Tibial artery (tissue), 4 donors: ENCODE measurements at regions not wholly inside any gene's neighbourhood (a gene's known extent, or its start where the extent isn't known, plus 50 kb on each side); places are given as distances from the start of the nearest gene placed in this dataset.

ENCODE experiments used
- DNase-seq, 2 donors: peaks; one replicate each; pipeline ENCODE4 v3.0.0-alpha.2; 2019
- H3K27ac ChIP-seq, 2 donors: fragments of 200-600 bp; sonication (generic) in 1 of 2; 1 replicate in 1 of 2; 2 replicates in 1 of 2; pipeline ENCODE4 v1.5.1; 2018 to 2019; ENCODE audit warnings: mild to moderate bottlenecking in 1 of 2
- H3K27me3 ChIP-seq, 2 donors: fragments of 200-600 bp; sonication (generic) in 1 of 2; one replicate each; pipeline versions ENCODE4 v1.5.1 to v1.6.0; 2016 to 2019
- H3K36me3 ChIP-seq, 3 donors: fragments of 200-600 bp; sonication (generic) in 2 of 3; one replicate each; pipeline ENCODE4 v1.5.1; 2016 to 2019; ENCODE audit warnings: mild to moderate bottlenecking in 2 of 3
- H3K4me1 ChIP-seq, 4 donors: fragments of 200-600 bp; sonication (generic) in 2 of 4; 1 replicate in 3 of 4; 2 replicates in 1 of 4; pipeline ENCODE4 v1.5.1; 2016 to 2019
- H3K4me3 ChIP-seq, 2 donors: fragments of 200-600 bp; sonication (generic) in 1 of 2; 1 replicate in 1 of 2; 2 replicates in 1 of 2; pipeline ENCODE4 v1.5.1; 2018 to 2019; ENCODE audit warnings: mild to moderate bottlenecking in 2 of 2
- H3K9me3 ChIP-seq, 3 donors: fragments of 200-600 bp; sonication (generic) in 1 of 3; one replicate each; pipeline ENCODE4 v1.5.1; 2016 to 2019
- CTCF ChIP-seq, 2 experiments: fragments of 200-600 bp in 1 of 2; fragments of 450-650 bp in 1 of 2; IDR thresholded peaks; one replicate each; pipeline ENCODE4 v1.5.1; 2017 to 2019; ENCODE audit warnings: antibody characterized with exemption in 2 of 2, mild to moderate bottlenecking in 1 of 2, moderate library complexity in 1 of 2
- intact Hi-C: fragments of 100-400 bp; cut with DNase I; formaldehyde crosslinking; loops from one replicate; pipeline ENCODE4 v1.15.0; 2023; ENCODE audit warnings: low total_unique reads

- intact Hi-C loops = no loop called here
- Histone ChIP-seq H3K4me3 (no peak overlapping the region), H3K4me1 (no peaks in the 10 kb centered on the region), H3K27ac (no peak overlapping the region), H3K9me3 (peaks cover 0 to 3% (median 0%) of the 10 kb centered on the region in 3 donors), H3K27me3 (no peaks in the 10 kb centered on the region), H3K36me3 (no peaks in the 10 kb centered on the region)
- no peak for TF ChIP-seq CTCF (IDR thresholded peaks at IDR 0.05)
- no peak for DNase-seq
Observed at GRCh38 chr12:90489141-90489540, 465.8 kb downstream of the CCER1 start.

DNA sequence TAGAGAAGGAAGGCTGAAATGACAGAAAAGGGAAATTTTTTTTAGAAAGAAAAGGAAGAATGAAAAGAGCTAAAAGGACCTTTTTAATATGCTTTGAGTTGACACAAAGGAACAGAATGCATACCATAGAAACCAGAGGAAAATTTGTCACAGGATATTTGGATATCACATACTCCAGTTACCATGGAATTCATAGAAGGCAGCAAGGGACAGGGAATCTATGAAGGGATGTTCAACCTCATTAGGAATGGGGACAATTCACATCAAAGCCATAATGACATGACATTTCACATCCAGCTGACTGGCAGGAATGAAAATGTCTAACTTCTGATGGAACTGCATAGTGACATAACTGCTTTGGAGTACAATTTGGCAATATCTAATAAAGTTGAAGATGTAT is 469.4 kb downstream of the CCER1 start:
- intact Hi-C loops = no loop called here
- Histone ChIP-seq H3K9me3 (no peaks in the 10 kb centered on the region), H3K4me1 (no peaks in the 10 kb centered on the region), H3K36me3 (no peaks in the 10 kb centered on the region), H3K27me3 (no peaks in the 10 kb centered on the region), H3K4me3 (no peak overlapping the region), H3K27ac (no peak overlapping the region)
- no peak for DNase-seq
- TF ChIP-seq CTCF (IDR thresholded peaks at IDR 0.05) = no peak

- TF ChIP-seq CTCF (IDR thresholded peaks at IDR 0.05) = no peak
- Histone ChIP-seq H3K27ac (no peak overlapping the region), H3K36me3 (no peaks in the 10 kb centered on the region), H3K9me3 (no peaks in the 10 kb centered on the region), H3K4me1 (no peaks in the 10 kb centered on the region), H3K4me3 (no peak overlapping the region), H3K27me3 (no peaks in the 10 kb centered on the region)
- no peak for DNase-seq
- intact Hi-C loops = no loop called here
Observed at GRCh38 chr12:90484094-90484493, 470.9 kb downstream of the CCER1 start.

GRCh38 chr12:90481748-90482147 is 473.2 kb downstream of the CCER1 start:
- intact Hi-C loops = no loop called here
- no peak for DNase-seq
- no peak overlapping the region for H3K4me3 ChIP-seq
- no peak overlapping the region for H3K27ac ChIP-seq
- TF ChIP-seq CTCF (IDR thresholded peaks at IDR 0.05) = no peak
- H3K27me3 ChIP-seq = no peaks in the 10 kb centered on the region
- no peaks in the 10 kb centered on the region for H3K36me3 ChIP-seq
- no peaks in the 10 kb centered on the region for H3K4me1 ChIP-seq
- no peaks in the 10 kb centered on the region for H3K9me3 ChIP-seq

DNA sequence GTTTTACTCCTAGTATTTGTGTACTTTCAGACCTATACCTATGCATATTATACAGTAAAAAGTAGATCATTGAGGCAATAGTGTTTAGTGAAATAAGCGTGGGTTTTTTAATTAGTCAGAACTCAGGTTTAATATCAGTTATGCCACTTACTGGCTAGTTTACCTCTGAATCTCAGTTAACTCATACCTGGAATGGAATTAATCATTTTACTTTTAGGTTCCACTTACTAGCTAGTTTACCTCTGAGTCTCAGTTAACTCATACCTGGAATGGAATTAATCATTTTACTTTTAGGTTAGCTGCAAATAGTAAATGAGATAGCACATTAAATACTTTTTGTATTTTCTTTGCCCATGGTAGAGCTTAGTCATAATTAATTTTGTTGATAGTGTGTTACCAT is 475.7 kb downstream of the CCER1 start:
- Histone ChIP-seq H3K27ac (no peak overlapping the region), H3K27me3 (no peaks in the 10 kb centered on the region), H3K4me3 (no peak overlapping the region), H3K36me3 (no peaks in the 10 kb centered on the region), H3K9me3 (no peaks in the 10 kb centered on the region), H3K4me1 (no peaks in the 10 kb centered on the region)
- intact Hi-C loops = no loop called here
- no peak for TF ChIP-seq CTCF (IDR thresholded peaks at IDR 0.05)
- DNase-seq = no peak

GRCh38 chr12:90473831-90474230 is 481.1 kb downstream of the CCER1 start:
- H3K27ac ChIP-seq = no peak overlapping the region
- H3K27me3 ChIP-seq = no peaks in the 10 kb centered on the region
- no peaks in the 10 kb centered on the region for H3K4me1 ChIP-seq
- intact Hi-C loops = no loop called here
- H3K4me3 ChIP-seq = no peak overlapping the region
- H3K36me3 ChIP-seq = no peaks in the 10 kb centered on the region
- no peak for DNase-seq
- no peak for TF ChIP-seq CTCF (IDR thresholded peaks at IDR 0.05)
- H3K9me3 ChIP-seq = peaks cover 0 to 13% (median 0%) of the 10 kb centered on the region in 3 donors
